ENCODE measurements at regions not wholly inside any gene's neighbourhood (a gene's known extent, or its start where the extent isn't known, plus 50 kb on each side); places are given as distances from the start of the nearest gene placed in this dataset.

DNA sequence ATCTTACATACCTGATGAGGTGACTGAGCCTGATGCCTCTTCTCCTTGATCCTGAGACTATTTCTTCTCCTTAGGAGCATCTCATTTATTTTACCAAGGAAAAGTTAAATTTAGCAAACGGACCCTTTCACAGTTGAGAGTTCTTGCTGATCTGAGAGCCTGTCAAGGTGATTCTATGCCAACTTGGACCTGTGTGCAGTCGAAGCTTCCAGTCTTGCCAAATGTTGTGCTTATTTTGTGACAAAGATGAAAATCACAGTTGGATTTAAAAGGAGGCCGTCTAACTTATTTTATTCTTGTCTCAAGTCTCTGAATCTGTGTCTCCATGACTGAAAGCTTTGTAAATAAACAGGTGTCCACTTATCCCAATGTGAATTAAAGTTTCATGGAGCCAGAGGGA lies 296.3 kb upstream of the EPHA3 start:
- Histone ChIP-seq H3K4me3 (no peak overlapping the region), H3K27me3 (ENCODE audit: low read depth) (no peaks in the 10 kb centered on the region), H3K27ac (replicated peaks) (peak overlapping the region; percentile 76), H3K4me1 (peaks cover 15% of the 10 kb centered on the region), H3K36me3 (no peaks in the 10 kb centered on the region), H3K9me3 (replicated peaks) (no peaks in the 10 kb centered on the region)
- TF ChIP-seq, protein P1, sequence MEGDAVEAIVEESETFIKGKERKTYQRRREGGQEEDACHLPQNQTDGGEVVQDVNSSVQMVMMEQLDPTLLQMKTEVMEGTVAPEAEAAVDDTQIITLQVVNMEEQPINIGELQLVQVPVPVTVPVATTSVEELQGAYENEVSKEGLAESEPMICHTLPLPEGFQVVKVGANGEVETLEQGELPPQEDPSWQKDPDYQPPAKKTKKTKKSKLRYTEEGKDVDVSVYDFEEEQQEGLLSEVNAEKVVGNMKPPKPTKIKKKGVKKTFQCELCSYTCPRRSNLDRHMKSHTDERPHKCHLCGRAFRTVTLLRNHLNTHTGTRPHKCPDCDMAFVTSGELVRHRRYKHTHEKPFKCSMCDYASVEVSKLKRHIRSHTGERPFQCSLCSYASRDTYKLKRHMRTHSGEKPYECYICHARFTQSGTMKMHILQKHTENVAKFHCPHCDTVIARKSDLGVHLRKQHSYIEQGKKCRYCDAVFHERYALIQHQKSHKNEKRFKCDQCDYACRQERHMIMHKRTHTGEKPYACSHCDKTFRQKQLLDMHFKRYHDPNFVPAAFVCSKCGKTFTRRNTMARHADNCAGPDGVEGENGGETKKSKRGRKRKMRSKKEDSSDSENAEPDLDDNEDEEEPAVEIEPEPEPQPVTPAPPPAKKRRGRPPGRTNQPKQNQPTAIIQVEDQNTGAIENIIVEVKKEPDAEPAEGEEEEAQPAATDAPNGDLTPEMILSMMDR (IDR thresholded peaks at IDR 0.05; ENCODE audit: borderline replicate concordance): no peak
- DNase-seq: no peak
- intact Hi-C loops (cut with micrococcal nuclease): no loop called here

DNA sequence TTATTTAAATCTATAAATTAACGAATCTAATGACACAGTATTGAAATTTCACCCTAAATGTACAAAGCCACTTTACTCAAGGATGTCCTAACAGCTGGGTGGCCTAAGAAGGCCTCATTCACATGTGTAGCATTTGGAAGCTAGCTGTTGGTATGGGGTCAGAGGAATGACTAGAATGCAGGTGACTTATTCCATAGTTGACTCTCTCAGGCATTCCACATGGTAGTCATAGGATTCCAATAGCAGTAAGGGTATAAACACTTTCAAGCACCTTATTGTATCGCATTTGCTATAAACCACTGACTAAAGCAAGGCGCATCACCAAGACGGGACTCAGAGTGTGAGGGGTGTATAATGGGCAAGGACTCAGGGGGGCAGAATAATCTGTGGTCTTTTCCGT lies 294.8 kb upstream of the EPHA3 start:
- H3K27me3 ChIP-seq (ENCODE audit: low read depth): no peaks in the 10 kb centered on the region
- TF ChIP-seq, protein P1 (IDR thresholded peaks at IDR 0.05; ENCODE audit: borderline replicate concordance): no peak
- intact Hi-C loops (cut with micrococcal nuclease): no loop called here
- H3K4me1 ChIP-seq: peaks cover 15% of the 10 kb centered on the region
- no peaks in the 10 kb centered on the region for H3K36me3 ChIP-seq
- no peak for DNase-seq
- H3K4me3 ChIP-seq: no peak overlapping the region
- H3K9me3 ChIP-seq (replicated peaks): no peaks in the 10 kb centered on the region
- H3K27ac ChIP-seq (replicated peaks): no peak overlapping the region

DNA sequence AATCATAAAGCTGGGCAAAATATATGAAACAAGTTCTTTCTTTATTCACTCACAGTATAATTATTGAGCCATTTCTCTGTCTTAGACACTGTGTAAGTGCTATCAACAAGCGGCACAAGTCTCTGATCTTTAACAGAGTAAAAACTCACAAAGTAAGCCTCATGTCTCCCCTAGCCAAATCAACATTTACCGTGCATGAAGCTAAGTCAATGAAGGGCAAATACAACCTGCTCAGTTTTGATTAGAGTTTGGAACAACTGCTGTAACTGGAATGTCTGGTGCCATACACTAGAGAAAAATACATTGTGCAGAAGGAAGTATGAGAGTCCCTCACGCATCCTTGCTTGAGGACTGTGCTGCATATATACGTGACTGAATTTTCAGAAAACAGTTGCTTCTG lies 291.0 kb upstream of the EPHA3 start:
- H3K4me1 ChIP-seq: peaks cover 2% of the 10 kb centered on the region
- no peak for DNase-seq
- H3K4me3 ChIP-seq: no peak overlapping the region
- H3K36me3 ChIP-seq: no peaks in the 10 kb centered on the region
- TF ChIP-seq, protein P1 (IDR thresholded peaks at IDR 0.05; ENCODE audit: borderline replicate concordance): no peak
- no peaks in the 10 kb centered on the region for H3K27me3 ChIP-seq (ENCODE audit: low read depth)
- H3K9me3 ChIP-seq (replicated peaks): no peaks in the 10 kb centered on the region
- intact Hi-C loops (cut with micrococcal nuclease): no loop called here
- no peak overlapping the region for H3K27ac ChIP-seq (replicated peaks)

DNA sequence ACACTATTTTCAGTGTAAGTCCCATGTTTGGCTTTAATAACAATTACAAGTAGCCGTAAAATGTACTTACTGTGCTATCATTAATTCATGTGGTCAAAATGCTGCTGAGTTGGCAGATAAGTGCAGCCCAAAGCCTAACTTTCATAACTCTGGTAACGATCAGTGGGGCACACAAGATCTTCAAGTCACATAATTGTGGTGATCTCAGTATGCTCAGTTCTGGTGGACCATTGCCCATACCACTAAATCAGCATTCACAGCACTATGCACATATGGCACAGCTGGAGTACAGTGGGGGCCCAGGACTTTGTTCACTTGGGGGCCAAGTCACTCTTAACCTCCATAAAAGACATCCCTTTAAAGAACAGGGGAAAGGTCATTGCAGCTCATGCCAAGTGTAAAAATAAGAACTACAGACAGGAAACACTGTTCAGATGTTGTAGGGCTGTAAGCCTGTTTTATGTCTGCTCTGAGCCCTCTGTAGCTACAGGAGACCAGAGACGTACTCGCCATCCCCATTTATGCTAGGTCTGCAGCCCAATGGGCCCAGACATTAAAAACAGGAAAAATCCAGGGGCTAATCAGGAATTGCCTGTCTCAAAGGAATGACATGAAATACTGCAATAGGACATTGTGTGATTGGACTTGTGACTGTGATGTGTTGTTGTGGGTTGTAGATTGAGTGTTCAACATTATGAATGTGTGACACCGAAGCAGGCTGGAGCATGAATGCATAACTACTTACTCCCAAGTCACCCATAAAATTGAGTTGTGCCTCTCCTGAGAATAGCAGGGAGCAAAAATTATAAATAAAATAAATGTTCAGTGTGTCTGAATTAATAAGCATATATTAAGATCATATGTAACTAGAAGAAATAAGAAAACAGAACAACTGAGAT lies 282.5 kb upstream of the EPHA3 start:
- Histone ChIP-seq H3K36me3 (no peaks in the 10 kb centered on the region), H3K27ac (replicated peaks) (no peak overlapping the region), H3K4me3 (no peak overlapping the region), H3K27me3 (ENCODE audit: low read depth) (no peaks in the 10 kb centered on the region), H3K9me3 (replicated peaks) (no peaks in the 10 kb centered on the region), H3K4me1 (no peaks in the 10 kb centered on the region)
- intact Hi-C loops (cut with micrococcal nuclease): no loop called here
- DNase-seq: no peak
- TF ChIP-seq, protein P1 (IDR thresholded peaks at IDR 0.05; ENCODE audit: borderline replicate concordance): no peak

DNA sequence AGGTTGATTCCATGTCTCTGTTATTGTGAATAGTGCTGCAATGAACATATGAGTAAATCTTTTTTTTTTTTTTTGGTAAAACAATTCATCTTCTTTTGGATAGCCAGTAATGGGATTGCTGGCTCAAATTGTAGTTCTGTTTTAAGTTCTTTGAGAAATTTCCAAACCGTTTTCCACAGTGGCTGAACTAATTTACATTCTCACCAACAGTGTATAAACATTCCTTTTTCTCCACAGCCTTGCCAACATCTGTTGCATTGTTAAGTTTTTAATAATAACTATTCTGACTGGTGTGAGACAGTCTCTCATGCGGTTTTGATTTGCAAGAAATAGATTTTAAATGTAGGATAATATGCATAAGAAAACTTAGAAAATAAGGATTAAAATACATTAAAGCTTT lies 279.0 kb upstream of the EPHA3 start:
- Histone ChIP-seq H3K4me3 (no peak overlapping the region), H3K27me3 (ENCODE audit: low read depth) (no peaks in the 10 kb centered on the region), H3K4me1 (no peaks in the 10 kb centered on the region), H3K27ac (replicated peaks) (no peak overlapping the region), H3K9me3 (replicated peaks) (no peaks in the 10 kb centered on the region), H3K36me3 (no peaks in the 10 kb centered on the region)
- TF ChIP-seq, protein P1 (IDR thresholded peaks at IDR 0.05; ENCODE audit: borderline replicate concordance): no peak
- intact Hi-C loops (cut with micrococcal nuclease): no loop called here
- no peak for DNase-seq
